Gastrocnemius medialis (tissue), 4 donors: ENCODE measurements at regions not wholly inside any gene's neighbourhood (a gene's known extent, or its start where the extent isn't known, plus 50 kb on each side); places are given as distances from the start of the nearest gene placed in this dataset.

Experiments used
- POLR2A ChIP-seq, 2 donors: fragments of 450-650 bp; IDR thresholded peaks; one replicate each; pipeline ENCODE4 v1.6.1; 2017; ENCODE audit warnings: antibody characterized with exemption in 2 of 2, mild to moderate bottlenecking in 2 of 2, moderate library complexity in 2 of 2
- TF ChIP-seq, protein P1 (sequence below), 5 experiments: fragments of 450-650 bp in 3 of 5; fragments of 200-600 bp in 2 of 5; sonication (generic) in 2 of 5; IDR thresholded peaks in 4 of 5; conservative IDR thresholded peaks in 1 of 5; 1 replicate in 4 of 5; 2 replicates in 1 of 5; pipeline ENCODE4 v1.5.1; 2016 to 2019; ENCODE audit warnings: antibody characterized with exemption in 5 of 5, mild to moderate bottlenecking in 3 of 5, moderate library complexity in 3 of 5

DNA sequence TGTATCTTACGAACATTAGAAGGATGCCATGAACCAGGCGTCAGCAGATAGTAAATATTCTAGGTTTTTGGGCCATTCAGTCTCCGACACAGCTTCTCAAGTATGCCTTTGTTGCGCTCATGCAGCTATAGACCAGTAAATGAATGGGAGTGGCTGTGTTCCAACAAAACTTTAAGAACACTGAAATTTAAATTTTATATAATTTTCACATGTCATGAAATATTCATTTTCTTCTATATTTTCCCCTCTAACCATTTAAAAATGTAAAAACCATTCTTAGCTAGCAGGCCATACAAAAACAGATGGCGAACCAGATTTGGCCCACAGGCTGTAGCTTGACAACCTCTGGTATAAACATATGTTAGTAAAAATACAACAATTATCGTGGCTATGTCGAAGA, 151.8 kb upstream of the KIT start:
- no peak for TF ChIP-seq POLR2A (IDR thresholded peaks at IDR 0.05)
- TF ChIP-seq, protein P1, sequence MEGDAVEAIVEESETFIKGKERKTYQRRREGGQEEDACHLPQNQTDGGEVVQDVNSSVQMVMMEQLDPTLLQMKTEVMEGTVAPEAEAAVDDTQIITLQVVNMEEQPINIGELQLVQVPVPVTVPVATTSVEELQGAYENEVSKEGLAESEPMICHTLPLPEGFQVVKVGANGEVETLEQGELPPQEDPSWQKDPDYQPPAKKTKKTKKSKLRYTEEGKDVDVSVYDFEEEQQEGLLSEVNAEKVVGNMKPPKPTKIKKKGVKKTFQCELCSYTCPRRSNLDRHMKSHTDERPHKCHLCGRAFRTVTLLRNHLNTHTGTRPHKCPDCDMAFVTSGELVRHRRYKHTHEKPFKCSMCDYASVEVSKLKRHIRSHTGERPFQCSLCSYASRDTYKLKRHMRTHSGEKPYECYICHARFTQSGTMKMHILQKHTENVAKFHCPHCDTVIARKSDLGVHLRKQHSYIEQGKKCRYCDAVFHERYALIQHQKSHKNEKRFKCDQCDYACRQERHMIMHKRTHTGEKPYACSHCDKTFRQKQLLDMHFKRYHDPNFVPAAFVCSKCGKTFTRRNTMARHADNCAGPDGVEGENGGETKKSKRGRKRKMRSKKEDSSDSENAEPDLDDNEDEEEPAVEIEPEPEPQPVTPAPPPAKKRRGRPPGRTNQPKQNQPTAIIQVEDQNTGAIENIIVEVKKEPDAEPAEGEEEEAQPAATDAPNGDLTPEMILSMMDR (IDR thresholded peaks at IDR 0.05 in 4 of 5, conservative IDR thresholded peaks at IDR 0.05 in 1 of 5): no peak
